H1 (cell line): ENCODE measurements at regions not wholly inside any gene's neighbourhood (a gene's known extent, or its start where the extent isn't known, plus 50 kb on each side); places are given as distances from the start of the nearest gene placed in this dataset.

Experiments
- ASH2L ChIP-seq: fragments of 200-600, 300-600 bp; sonication (generic); IDR thresholded peaks from one replicate; pipeline ENCODE4 v1.7.1; 2017; ENCODE audit warnings: low read length
- ATF3 ChIP-seq: IDR thresholded peaks from 2 replicates; pipeline ENCODE4 v1.6.1; 2011; ENCODE audit warnings: low read depth, mild to moderate bottlenecking, low read length; ENCODE audit not compliant: insufficient read depth
- BCL11A ChIP-seq, 2 experiments: IDR thresholded peaks; one replicate each; pipeline ENCODE4 v1.6.1; 2011; ENCODE audit warnings: low read depth in 2 of 2, low read length in 2 of 2, mild to moderate bottlenecking in 2 of 2
- CHD7 ChIP-seq: fragments of 300-600 bp; sonication (generic); IDR thresholded peaks from 2 replicates; pipeline ENCODE4 v1.7.1; 2012; ENCODE audit warnings: low read length, moderate library complexity, mild to moderate bottlenecking, inconsistent platforms; ENCODE audit not compliant: insufficient replicate concordance
- CTCF ChIP-seq, 3 experiments: IDR thresholded peaks; 1 replicate in 2 of 3; 2 replicates in 1 of 3; pipeline versions ENCODE4 v1.5.1 to v1.6.1; 2011; ENCODE audit warnings: low read length in 3 of 3, mild to moderate bottlenecking in 3 of 3, inconsistent platforms in 2 of 3, low read depth in 1 of 3, moderate library complexity in 1 of 3; ENCODE audit not compliant: insufficient read depth in 1 of 3; ENCODE audit errors: control extremely low read depth in 1 of 3
- FOSL1 ChIP-seq: IDR thresholded peaks from 2 replicates; pipeline ENCODE4 v1.6.1; 2011; ENCODE audit warnings: mild to moderate bottlenecking, low read depth, low read length, moderate library complexity; ENCODE audit not compliant: insufficient read depth
- RFX5 ChIP-seq: IDR thresholded peaks from 2 replicates; pipeline ENCODE4 v1.6.1; 2011; ENCODE audit warnings: low read depth, low read length, improper control_type of control experiment, borderline replicate concordance
- SIN3A ChIP-seq, 2 experiments: IDR thresholded peaks in 1 of 2; conservative IDR thresholded peaks in 1 of 2; 2 replicates each; pipeline ENCODE4 v1.6.1; 2011 to 2012; ENCODE audit warnings: low read length in 2 of 2, improper control_type of control experiment in 1 of 2, low read depth in 1 of 2, mild to moderate bottlenecking in 1 of 2
- TCF12 ChIP-seq: IDR thresholded peaks from 2 replicates; pipeline ENCODE4 v1.6.1; 2011; ENCODE audit warnings: low read depth, mild to moderate bottlenecking, low read length

GRCh38 chr5:73375949-73376348 is 72.6 kb downstream of the FOXD1 start (continued):
- TF ChIP-seq CHD7: no peak
- no peak for TF ChIP-seq SIN3A (conservative IDR thresholded peaks at IDR 0.05 in 1 of 2, IDR thresholded peaks at IDR 0.05 in 1 of 2; ENCODE audit: low read depth in 1 of 2, low read length in 2 of 2)
- no peak for TF ChIP-seq ATF3
- no peak for TF ChIP-seq TCF12
- TF ChIP-seq RFX5: no peak
- TF ChIP-seq FOSL1: no peak
- no peak for TF ChIP-seq ASH2L
- TF ChIP-seq CTCF (IDR thresholded peaks at IDR 0.05; ENCODE audit: control extremely low read depth in 1 of 3, insufficient read depth in 1 of 3, low read depth in 1 of 3, low read length in 3 of 3): no peak
- no peak for TF ChIP-seq BCL11A (IDR thresholded peaks at IDR 0.05; ENCODE audit: low read depth in 2 of 2, low read length in 2 of 2)
